Ammon's horn (tissue), 1 donor: ENCODE measurements at regions not wholly inside any gene's neighbourhood (a gene's known extent, or its start where the extent isn't known, plus 50 kb on each side); places are given as distances from the start of the nearest gene placed in this dataset.

Source experiments
- DNase-seq: peaks from one replicate; pipeline ENCODE4 v3.0.0-alpha.2; 2016; ENCODE audit warnings: low spot score

DNA sequence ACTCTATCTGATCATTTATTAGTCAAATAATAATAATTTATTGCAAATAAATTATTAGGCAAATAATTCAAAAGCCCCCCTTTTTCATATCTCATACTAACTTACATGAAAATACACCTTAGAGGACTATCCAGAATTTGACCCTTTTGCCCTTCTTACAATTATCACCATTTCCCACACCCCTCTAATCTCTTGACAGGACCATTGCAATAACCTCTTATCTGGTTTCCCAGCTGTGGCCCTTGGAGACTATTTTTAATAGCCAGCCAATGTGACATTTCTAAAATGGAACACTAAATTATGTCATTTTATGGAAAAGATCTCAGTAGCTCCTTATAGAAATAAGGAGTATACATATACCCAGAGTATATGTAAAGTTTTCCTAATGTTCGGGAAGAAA, 588.4 kb upstream of the COX7C start:
- DNase-seq, result no peak

DNA sequence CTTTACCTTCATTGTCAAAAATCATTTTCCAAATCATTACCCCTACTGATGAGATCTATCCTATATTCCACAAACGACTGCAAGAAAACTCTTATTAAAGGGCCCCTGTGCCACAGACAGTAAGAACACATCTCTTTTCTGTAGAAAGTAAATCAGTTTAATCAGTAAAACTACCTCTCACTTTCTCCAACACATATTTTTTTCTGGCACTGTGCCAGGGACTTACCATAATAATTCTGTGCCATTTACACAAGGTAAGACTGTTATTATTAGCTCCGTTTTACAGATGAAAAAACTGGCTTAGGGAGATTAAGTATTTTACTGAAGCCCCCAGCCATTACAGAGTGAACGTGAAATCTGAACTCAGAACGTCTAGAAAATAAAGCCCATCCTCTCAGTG, 587.0 kb upstream of the COX7C start:
- no peak for DNase-seq

GRCh38 chr5:86038566-86038965, 579.2 kb upstream of the COX7C start:
- no peak for DNase-seq

GRCh38 chr5:86039351-86039750, 578.4 kb upstream of the COX7C start:
- DNase-seq, result no peak

DNA sequence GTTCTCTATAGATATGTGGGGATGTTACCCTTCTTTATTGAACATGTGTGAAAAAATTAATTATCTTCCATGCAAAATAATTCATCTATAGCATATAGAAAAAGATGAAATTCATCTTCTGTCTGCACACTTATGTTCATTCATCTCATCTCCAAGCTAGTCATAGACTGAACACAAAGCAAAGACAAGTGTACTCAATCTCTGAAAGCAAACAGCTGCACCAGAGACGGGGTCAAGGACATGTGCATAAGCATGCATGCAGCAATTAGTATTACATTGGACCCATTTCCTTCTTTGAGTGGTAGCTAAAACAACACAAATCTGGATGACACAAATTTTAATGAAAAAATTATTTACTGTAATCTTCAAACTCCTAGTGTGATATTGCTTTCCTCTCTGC, 547.0 kb upstream of the COX7C start:
- DNase-seq, result no peak

DNA sequence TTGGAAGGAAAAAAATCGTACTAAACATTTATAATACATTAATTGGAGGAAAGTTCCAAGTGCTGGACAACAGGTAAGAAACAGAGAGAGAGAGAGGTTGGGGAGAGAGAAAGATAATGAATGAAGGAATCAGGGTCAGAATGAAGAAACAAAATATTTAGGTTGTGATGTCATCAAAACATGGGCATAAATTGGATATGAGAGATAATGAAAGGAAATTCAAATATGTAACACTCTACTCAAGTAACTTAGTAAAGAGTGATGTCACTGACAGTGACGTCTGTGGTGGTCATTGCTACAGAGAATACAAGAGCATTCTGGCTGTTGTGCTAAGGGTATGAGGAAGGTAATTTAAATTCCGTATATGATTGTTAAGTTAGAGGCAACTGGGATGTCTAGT, 543.4 kb upstream of the COX7C start:
- DNase-seq, result no peak

DNA sequence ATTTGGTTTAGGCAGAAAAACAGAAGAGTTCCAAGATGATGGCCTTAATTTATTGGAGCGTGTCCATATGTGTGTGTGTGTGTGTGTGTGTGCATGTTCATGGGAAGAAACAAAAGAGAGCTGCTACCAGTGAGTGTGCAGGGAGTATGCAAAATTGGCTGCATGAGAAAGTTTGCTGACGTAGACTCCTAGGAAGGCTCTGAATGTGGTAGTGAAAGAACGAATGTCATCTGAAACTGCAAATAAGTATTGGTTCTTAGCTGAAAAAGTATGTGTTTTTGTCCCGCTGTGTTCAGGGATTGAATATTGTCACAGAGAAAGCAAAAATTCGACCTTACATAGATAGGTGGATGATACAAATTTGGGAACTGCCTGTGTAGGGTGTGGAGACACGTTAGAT, 542.6 kb upstream of the COX7C start:
- no peak for DNase-seq

GRCh38 chr5:86095092-86095491, 522.6 kb upstream of the COX7C start:
- no peak for DNase-seq

DNA sequence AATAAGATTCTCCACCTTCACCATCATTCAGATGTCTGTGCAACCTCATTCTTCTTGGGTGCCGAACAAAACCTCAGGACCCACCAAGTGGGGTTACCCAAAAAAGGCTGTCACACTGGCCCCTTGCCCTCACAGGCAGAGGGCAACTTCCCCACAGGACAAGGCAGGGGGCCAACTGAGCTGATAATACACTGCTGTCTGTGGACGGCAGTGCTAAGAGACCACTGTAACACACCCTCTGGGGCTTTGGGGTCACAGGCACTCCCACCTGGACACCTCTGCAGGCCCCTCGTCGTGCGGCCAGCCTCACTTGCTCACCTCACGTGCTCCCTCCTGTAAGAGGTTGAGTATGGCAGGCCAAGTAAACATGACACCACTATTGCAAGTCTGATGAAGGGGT, 515.8 kb upstream of the COX7C start:
- DNase-seq, result no peak

DNA sequence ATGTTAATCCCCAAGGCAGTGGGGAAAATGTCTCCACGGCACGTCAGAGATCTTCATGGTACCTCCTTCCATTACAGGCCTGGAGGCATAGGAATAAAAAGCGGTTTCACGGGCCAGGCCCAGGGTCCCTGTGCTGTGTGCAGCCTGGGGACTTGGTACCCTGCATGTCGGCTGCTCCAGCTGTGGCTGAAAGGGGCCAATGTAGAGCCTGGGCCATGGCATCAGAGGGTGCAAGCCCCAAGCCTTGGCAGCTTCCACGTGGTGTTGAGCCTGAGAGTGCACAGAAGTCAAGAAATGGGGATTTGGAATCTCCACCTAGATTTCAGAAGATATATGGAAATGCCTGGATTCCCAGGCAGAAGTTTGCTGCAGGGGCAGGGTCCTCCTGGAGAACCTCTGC, 508.9 kb upstream of the COX7C start:
- no peak for DNase-seq

- no peak for DNase-seq
Observed at GRCh38 chr5:86112249-86112648, 505.5 kb upstream of the COX7C start.

DNA sequence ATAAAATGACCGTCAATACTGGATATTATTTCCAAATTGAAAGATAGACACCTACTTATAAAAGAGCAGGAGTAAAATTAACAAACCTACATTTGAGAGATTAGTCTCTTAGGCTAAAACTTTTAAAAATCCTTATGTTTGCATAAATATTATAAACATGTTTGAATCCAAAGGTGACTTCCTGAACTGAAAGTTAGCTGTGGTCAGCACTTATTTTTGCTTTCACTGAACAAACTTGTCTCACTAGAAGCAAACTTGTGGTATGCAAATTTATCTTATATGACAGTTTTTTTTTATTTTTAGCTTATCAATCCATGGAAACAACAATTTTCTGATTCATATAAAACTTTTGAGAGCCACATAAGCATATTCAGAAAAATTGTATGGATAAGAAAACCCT, 502.6 kb upstream of the COX7C start:
- no peak for DNase-seq

DNA sequence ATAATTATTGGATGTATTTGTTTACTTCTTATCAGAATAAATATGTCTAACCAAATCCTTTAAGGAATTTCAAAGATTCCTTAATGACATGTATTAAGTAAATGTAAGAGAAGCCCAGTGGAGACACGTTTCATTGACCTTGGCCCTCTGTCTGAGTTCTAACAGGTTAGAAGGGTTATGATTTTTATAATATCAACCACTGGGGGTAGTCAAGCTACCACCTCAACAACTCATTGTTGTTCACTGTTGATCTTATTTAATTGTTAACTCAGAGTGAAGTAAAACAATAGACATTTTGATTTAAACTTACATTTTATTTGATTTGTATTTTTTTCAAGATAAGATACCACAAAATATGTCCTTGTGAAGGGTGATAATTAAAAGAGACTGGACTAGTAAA, 499.2 kb upstream of the COX7C start:
- no peak for DNase-seq

DNA sequence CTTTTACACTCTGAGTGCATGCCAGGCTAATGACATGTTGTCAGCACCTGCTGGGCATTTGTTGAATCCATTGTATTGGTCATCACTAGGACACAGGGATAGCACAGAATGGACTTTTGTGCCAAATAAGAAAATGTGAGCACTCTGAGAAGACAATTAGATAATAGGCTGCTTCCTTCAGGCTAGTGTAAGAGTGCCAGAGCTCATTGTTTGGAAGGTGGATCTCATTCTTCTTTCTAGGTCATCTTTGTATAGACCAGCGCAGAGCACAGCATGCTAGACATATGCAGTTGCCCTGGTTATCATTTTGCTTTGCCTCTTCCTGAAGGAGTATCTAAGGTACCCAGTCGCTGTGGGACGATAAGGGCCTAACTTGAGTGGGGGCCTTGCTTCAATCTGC, 493.4 kb upstream of the COX7C start:
- no peak for DNase-seq

GRCh38 chr5:86125731-86126601, 491.8 kb upstream of the COX7C start:
- DNase-seq, result no peak

- no peak for DNase-seq
Observed at GRCh38 chr5:86127696-86128095, 490.0 kb upstream of the COX7C start.

GRCh38 chr5:86129009-86129408, 488.7 kb upstream of the COX7C start:
- no peak for DNase-seq

- DNase-seq, result no peak
Observed at GRCh38 chr5:86137297-86137696, 480.4 kb upstream of the COX7C start.

DNA sequence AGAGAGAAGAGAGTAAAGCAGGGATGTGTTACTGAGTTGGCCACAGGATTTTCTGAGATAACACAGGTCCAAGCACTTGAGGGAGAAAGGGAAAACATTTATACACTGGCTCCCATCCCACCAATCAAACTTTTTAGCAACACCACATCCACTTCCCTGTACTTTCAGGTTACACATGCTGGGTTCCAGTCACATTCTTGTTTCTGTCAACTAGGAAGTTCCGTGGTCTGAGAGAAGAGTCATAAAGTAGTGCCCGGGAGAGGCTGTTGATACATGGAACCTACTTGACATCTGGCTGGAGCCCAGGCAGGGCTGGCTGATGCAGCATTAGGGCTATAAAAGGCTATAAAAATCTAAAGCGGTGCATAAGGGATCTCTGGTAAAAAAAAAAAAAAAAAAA, 473.9 kb upstream of the COX7C start:
- DNase-seq, result no peak

GRCh38 chr5:86152988-86153560, 464.7 kb upstream of the COX7C start:
- no peak for DNase-seq

DNA sequence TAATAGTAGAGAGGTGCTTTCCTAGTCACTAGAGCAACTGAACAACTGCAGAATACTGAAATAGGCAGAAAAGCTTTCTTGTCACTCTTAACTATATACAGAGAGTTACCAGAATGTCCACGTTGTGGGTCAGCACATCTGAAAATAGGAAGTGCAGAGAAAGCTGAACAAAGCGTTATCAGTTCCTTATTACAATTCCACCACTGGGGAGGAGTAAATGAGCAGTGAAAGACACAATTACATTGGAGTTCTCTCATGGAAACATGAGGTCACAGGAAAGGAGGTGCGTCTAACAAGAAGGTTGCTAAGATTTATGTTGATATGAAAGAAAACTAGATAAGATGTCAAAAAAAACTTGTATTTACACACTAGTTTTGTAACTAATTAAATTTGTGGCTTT, 461.9 kb upstream of the COX7C start:
- peak; percentile 15 for DNase-seq

- no peak for DNase-seq
Observed at GRCh38 chr5:86170194-86170593, 447.5 kb upstream of the COX7C start.

GRCh38 chr5:86175224-86175623, 442.5 kb upstream of the COX7C start:
- DNase-seq, result no peak

GRCh38 chr5:86199287-86199686, 418.5 kb upstream of the COX7C start:
- no peak for DNase-seq
